Liver (tissue), 3 donors: ENCODE measurements at regions not wholly inside any gene's neighbourhood (a gene's known extent, or its start where the extent isn't known, plus 50 kb on each side); places are given as distances from the start of the nearest gene placed in this dataset.

Source experiments
- CTCF ChIP-seq: fragments of 150-350 bp; IDR thresholded peaks from 2 replicates; pipeline ENCODE4 v1.5.1; 2017; ENCODE audit warnings: improper control_type of control experiment, low read depth, low read length; ENCODE audit not compliant: missing input control
- GABPA ChIP-seq, 2 donors: IDR thresholded peaks in 1 of 2; conservative IDR thresholded peaks in 1 of 2; 2 replicates each; pipeline ENCODE4 v1.6.1; 2016; ENCODE audit warnings: antibody characterized with exemption in 2 of 2, mild to moderate bottlenecking in 1 of 2, moderate library complexity in 1 of 2
- MAX ChIP-seq: IDR thresholded peaks from 2 replicates; pipeline ENCODE4 v1.6.1; 2016; ENCODE audit warnings: antibody characterized with exemption
- RAD21 ChIP-seq, 2 donors: IDR thresholded peaks; 2 replicates each; pipeline ENCODE4 v1.6.1; 2016; ENCODE audit warnings: antibody characterized with exemption in 2 of 2, mild to moderate bottlenecking in 2 of 2
- REST ChIP-seq: IDR thresholded peaks from 2 replicates; pipeline ENCODE4 v1.6.1; 2016; ENCODE audit warnings: antibody characterized with exemption, mild to moderate bottlenecking
- YY1 ChIP-seq: IDR thresholded peaks from 2 replicates; pipeline ENCODE4 v1.6.1; 2016; ENCODE audit warnings: antibody characterized with exemption, mild to moderate bottlenecking
- donor health status: healthy.
- donor health status: healthy.

- no peak for TF ChIP-seq CTCF
- TF ChIP-seq GABPA (IDR thresholded peaks at IDR 0.05 in 1 of 2, conservative IDR thresholded peaks at IDR 0.05 in 1 of 2): no peak
- TF ChIP-seq MAX: no peak
- no peak for TF ChIP-seq YY1
- no peak for TF ChIP-seq RAD21 (IDR thresholded peaks at IDR 0.05)
- no peak for TF ChIP-seq REST
These were observed 191.7 kb downstream of the EDN1 start for GRCh38 chr6:12481850-12482249.
